K562 (cell line): ENCODE measurements at regions not wholly inside any gene's neighbourhood (a gene's known extent, or its start where the extent isn't known, plus 50 kb on each side); places are given as distances from the start of the nearest gene placed in this dataset.

ENCODE experiments used
- ATAC-seq: fragments of 200-7000 bp; cut with Tn5 transposase; 3 replicates; pipeline ENCODE4 v1.9.1; 2020; ENCODE audit warnings: moderate library complexity
- BruUV-seq: library from RNA; stranded (reverse); fragments of 400-500 nt; replicated peaks from 2 replicates; lab custom pipeline; 2021; lab: Mats Ljungman, UMichigan
- CTCF ChIA-PET: fragments of 300-600 bp; formaldehyde crosslinking; extraction: SDS; loops from one replicate; lab custom pipeline; 2021; ENCODE audit warnings: low intra/inter-chr PET ratio; lab: Yijun Ruan, JAX
- POLR2A ChIA-PET: fragments of 300-600, 350-650 bp; sonication (Branson Sonifier 250); formaldehyde crosslinking; extraction: SDS; loops from one replicate; lab custom pipeline; 2021; ENCODE audit warnings: antibody characterized with exemption, inconsistent platforms; lab: Yijun Ruan, JAX
- DNase-seq, 4 experiments: peaks; one replicate each; pipeline versions ENCODE4 v3.0.0 to v3.0.0-alpha.2; 2011 to 2018; ENCODE audit warnings: low spot score in 3 of 4, mixed read lengths in 3 of 4; ENCODE audit errors: extremely low read depth in 1 of 4
- FAIRE-seq: peaks from 2 replicates; lab custom pipeline; 2011; peaks lifted over from hg19 to GRCh38; lab: Jason Lieb, UNC
- H2AFZ ChIP-seq: 2 replicates; pipeline ENCODE4 v1.6.0; 2011; ENCODE audit warnings: low read depth, low read length, control low read depth, inconsistent platforms
- H3K27ac ChIP-seq: fragments of 200-600 bp; 3 replicates; pipeline ENCODE4 v1.8.0; 2011; ENCODE audit warnings: low read depth, mild to moderate bottlenecking, control low read depth, inconsistent platforms, low read length, moderate library complexity, mixed read lengths; ENCODE audit errors: extremely low read depth
- H3K27me3 ChIP-seq, 2 experiments: fragments of 300-600 bp in 1 of 2; 2 replicates in 1 of 2; 3 replicates in 1 of 2; pipeline versions ENCODE4 v1.6.0 to v1.8.0; 2011; ENCODE audit warnings: inconsistent platforms in 2 of 2, low read length in 2 of 2, mild to moderate bottlenecking in 1 of 2, mixed read lengths in 1 of 2, moderate library complexity in 1 of 2; ENCODE audit not compliant: control insufficient read depth in 2 of 2, insufficient read depth in 2 of 2
- H3K36me3 ChIP-seq: fragments of 300-600 bp; 3 replicates; pipeline ENCODE4 v1.8.0; 2011; ENCODE audit warnings: mild to moderate bottlenecking, low read length, inconsistent platforms; ENCODE audit not compliant: control insufficient read depth, insufficient read depth
- H3K4me1 ChIP-seq, 2 experiments: fragments of 200-600 bp in 1 of 2; replicated peaks in 1 of 2; 2 replicates in 1 of 2; 3 replicates in 1 of 2; pipeline versions ENCODE4 v1.5.1 to v1.8.0; 2011; ENCODE audit warnings: inconsistent platforms in 2 of 2, low read length in 2 of 2, mild to moderate bottlenecking in 1 of 2, mixed read lengths in 1 of 2, moderate library complexity in 1 of 2; ENCODE audit not compliant: control insufficient read depth in 2 of 2, insufficient read depth in 2 of 2
- H3K4me2 ChIP-seq: 2 replicates; pipeline ENCODE4 v1.6.1; 2011; ENCODE audit warnings: low read length, control low read depth, inconsistent platforms, mixed read lengths; ENCODE audit not compliant: insufficient read depth
- H3K4me3 ChIP-seq: fragments of 200-600 bp; sonication (generic), shearing (Covaris generic); 2 replicates; pipeline ENCODE4 v1.5.1; 2016; ENCODE audit warnings: control low read depth, inconsistent platforms
- H3K79me2 ChIP-seq: fragments of 200-600 bp; 3 replicates; pipeline ENCODE4 v1.8.0; 2011; ENCODE audit warnings: low read length, inconsistent platforms; ENCODE audit not compliant: control insufficient read depth, insufficient read depth
- H3K9ac ChIP-seq, 2 experiments: 2 replicates each; pipeline versions ENCODE4 v1.6.0 to v1.6.1; 2011; ENCODE audit warnings: low read depth in 2 of 2, low read length in 2 of 2, control low read depth in 1 of 2, inconsistent platforms in 1 of 2, mild to moderate bottlenecking in 1 of 2, mixed read lengths in 1 of 2; ENCODE audit not compliant: insufficient read depth in 1 of 2
- H3K9me1 ChIP-seq: one replicate; pipeline ENCODE4 v1.6.0; 2011; ENCODE audit warnings: inconsistent platforms, mild to moderate bottlenecking, low read length, moderate library complexity; ENCODE audit not compliant: control insufficient read depth, insufficient read depth
- H3K9me3 ChIP-seq: replicated peaks from 2 replicates; pipeline ENCODE4 v1.5.1; 2011; ENCODE audit warnings: low read depth, low read length, inconsistent platforms; ENCODE audit not compliant: control insufficient read depth, insufficient read depth
- H4K20me1 ChIP-seq: replicated peaks from 2 replicates; pipeline ENCODE4 v1.6.1; 2011; ENCODE audit warnings: low read length, inconsistent platforms, mixed read lengths; ENCODE audit not compliant: control insufficient read depth, insufficient read depth
- BHLHE40 ChIP-seq: IDR thresholded peaks from 2 replicates; pipeline ENCODE4 v1.6.1; 2011; ENCODE audit warnings: low read length, improper control_type of control experiment
- CREB1 ChIP-seq, 2 experiments: sonication (generic) in 1 of 2; formaldehyde crosslinking in 1 of 2; IDR thresholded peaks; 2 replicates each; pipeline versions ENCODE4 v1.6.1 to v1.8.0; 2012 to 2022; ENCODE audit warnings: inconsistent platforms in 1 of 2, mild to moderate bottlenecking in 1 of 2, missing genetic modification reagents in 1 of 2, moderate library complexity in 1 of 2
- GATAD2A ChIP-seq: fragments of 450-650 bp; IDR thresholded peaks from 2 replicates; pipeline ENCODE4 v1.6.1; 2017
- NBN ChIP-seq: fragments of 450-650 bp; IDR thresholded peaks from 2 replicates; pipeline ENCODE4 v1.6.1; 2016; ENCODE audit warnings: low read depth, mild to moderate bottlenecking
- SP2 ChIP-seq: IDR thresholded peaks from 2 replicates; pipeline ENCODE4 v1.6.1; 2011; ENCODE audit warnings: mild to moderate bottlenecking, low read depth, low read length, moderate library complexity; ENCODE audit not compliant: poor library complexity, severe bottlenecking; ENCODE audit errors: extremely low read depth
- ZNF197 ChIP-seq: fragments of 200-800 bp; sonication (Bioruptor generic); IDR thresholded peaks from 2 replicates; pipeline ENCODE4 v1.6.1; 2016; ENCODE audit warnings: low read depth, missing genetic modification characterization, missing compliant biosample characterization
- WGBS: fragments of 100-300 bp; shearing (Covaris generic); methylation state at CpG from one replicate; pipeline ENCODE4 v1.1.6; 2016; ENCODE audit warnings: low coverage, mixed read lengths; ENCODE audit not compliant: insufficient coverage; ENCODE audit errors: missing lambda C conversion rate; 5-methylcytosine and 5-hydroxymethylcytosine counted together
- in situ Hi-C: fragments of 300-500 bp; cut with MboI; formaldehyde crosslinking; loops from 4 replicates; pipeline ENCODE4 v1.15.0; 2018; ENCODE audit warnings: inconsistent platforms, mixed read lengths
- intact Hi-C: fragments of 100-400 bp; cut with micrococcal nuclease; formaldehyde crosslinking; loops from 2 replicates; pipeline ENCODE4 v1.14.2; 2022
- TF ChIP-seq, protein P1 (sequence below): fragments of 450-650 bp; IDR thresholded peaks from 2 replicates; pipeline ENCODE4 v1.6.1; 2016; ENCODE audit warnings: mild to moderate bottlenecking, moderate library complexity
- TF ChIP-seq, protein P2 (sequence below): fragments of 250-450 bp; sonication (Bioruptor Pico); IDR thresholded peaks from 2 replicates; pipeline ENCODE4 v1.9.0; 2021; ENCODE audit warnings: mild to moderate bottlenecking, inconsistent platforms

DNA sequence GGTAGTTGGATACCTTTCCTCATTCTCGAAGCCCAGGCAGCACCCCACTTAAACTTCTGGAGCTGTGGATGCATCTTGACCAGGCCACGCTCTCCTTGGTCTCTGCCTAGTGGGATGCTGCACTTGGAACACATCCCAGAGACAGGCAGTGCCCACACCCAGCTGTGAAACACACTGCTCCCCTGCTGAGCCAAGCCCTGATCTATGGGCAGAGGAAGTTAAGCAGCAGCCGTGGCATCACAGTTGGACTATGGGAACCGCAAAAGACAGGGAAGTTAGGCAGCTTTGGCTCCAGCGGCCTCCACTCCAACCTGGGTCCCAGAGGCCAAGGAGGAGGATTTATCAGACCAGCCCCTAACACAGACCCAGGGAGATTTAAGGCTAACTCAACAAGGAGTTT lies 284.8 kb upstream of the CCL2 start:
- Histone ChIP-seq H3K4me1 (peaks cover 4 to 10% of the 10 kb centered on the region in 2 experiments; a peak in 3 of 5 replicates), H3K9me1 (no peaks in the 10 kb centered on the region), H3K36me3 (no peaks in the 10 kb centered on the region), H2AFZ (no peak overlapping the region), H3K79me2 (no peaks in the 10 kb centered on the region), H4K20me1 (no peaks in the 10 kb centered on the region), H3K9ac (no peak overlapping the region), H3K27ac (no peak overlapping the region), H3K9me3 (no peaks in the 10 kb centered on the region), H3K4me3 (no peak overlapping the region), H3K4me2 (no peak overlapping the region), H3K27me3 (peaks cover 8 to 34% of the 10 kb centered on the region in 2 experiments; a peak in 4 of 5 replicates)
- DNase-seq (no peak), FAIRE-seq (no peak), ATAC-seq (no peak)
- ChIA-PET CTCF (no interaction called here), POLR2A (interaction anchor here (1.0 kb wide), 1 partner anchor 17 kb away, joined by 3 read pairs; no protein-coding TSS in a partner anchor)
- TF ChIP-seq ZNF197 (CRISPR knock-in tag) (no peak), GATAD2A (no peak), NBN (no peak), CREB1 (IDR thresholded peaks at IDR 0.05) (no peak), CREB1 (CRISPR knock-in tag; IDR thresholded peaks at IDR 0.05) (no peak), SP2 (no peak), BHLHE40 (no peak)
- TF ChIP-seq, protein P1, sequence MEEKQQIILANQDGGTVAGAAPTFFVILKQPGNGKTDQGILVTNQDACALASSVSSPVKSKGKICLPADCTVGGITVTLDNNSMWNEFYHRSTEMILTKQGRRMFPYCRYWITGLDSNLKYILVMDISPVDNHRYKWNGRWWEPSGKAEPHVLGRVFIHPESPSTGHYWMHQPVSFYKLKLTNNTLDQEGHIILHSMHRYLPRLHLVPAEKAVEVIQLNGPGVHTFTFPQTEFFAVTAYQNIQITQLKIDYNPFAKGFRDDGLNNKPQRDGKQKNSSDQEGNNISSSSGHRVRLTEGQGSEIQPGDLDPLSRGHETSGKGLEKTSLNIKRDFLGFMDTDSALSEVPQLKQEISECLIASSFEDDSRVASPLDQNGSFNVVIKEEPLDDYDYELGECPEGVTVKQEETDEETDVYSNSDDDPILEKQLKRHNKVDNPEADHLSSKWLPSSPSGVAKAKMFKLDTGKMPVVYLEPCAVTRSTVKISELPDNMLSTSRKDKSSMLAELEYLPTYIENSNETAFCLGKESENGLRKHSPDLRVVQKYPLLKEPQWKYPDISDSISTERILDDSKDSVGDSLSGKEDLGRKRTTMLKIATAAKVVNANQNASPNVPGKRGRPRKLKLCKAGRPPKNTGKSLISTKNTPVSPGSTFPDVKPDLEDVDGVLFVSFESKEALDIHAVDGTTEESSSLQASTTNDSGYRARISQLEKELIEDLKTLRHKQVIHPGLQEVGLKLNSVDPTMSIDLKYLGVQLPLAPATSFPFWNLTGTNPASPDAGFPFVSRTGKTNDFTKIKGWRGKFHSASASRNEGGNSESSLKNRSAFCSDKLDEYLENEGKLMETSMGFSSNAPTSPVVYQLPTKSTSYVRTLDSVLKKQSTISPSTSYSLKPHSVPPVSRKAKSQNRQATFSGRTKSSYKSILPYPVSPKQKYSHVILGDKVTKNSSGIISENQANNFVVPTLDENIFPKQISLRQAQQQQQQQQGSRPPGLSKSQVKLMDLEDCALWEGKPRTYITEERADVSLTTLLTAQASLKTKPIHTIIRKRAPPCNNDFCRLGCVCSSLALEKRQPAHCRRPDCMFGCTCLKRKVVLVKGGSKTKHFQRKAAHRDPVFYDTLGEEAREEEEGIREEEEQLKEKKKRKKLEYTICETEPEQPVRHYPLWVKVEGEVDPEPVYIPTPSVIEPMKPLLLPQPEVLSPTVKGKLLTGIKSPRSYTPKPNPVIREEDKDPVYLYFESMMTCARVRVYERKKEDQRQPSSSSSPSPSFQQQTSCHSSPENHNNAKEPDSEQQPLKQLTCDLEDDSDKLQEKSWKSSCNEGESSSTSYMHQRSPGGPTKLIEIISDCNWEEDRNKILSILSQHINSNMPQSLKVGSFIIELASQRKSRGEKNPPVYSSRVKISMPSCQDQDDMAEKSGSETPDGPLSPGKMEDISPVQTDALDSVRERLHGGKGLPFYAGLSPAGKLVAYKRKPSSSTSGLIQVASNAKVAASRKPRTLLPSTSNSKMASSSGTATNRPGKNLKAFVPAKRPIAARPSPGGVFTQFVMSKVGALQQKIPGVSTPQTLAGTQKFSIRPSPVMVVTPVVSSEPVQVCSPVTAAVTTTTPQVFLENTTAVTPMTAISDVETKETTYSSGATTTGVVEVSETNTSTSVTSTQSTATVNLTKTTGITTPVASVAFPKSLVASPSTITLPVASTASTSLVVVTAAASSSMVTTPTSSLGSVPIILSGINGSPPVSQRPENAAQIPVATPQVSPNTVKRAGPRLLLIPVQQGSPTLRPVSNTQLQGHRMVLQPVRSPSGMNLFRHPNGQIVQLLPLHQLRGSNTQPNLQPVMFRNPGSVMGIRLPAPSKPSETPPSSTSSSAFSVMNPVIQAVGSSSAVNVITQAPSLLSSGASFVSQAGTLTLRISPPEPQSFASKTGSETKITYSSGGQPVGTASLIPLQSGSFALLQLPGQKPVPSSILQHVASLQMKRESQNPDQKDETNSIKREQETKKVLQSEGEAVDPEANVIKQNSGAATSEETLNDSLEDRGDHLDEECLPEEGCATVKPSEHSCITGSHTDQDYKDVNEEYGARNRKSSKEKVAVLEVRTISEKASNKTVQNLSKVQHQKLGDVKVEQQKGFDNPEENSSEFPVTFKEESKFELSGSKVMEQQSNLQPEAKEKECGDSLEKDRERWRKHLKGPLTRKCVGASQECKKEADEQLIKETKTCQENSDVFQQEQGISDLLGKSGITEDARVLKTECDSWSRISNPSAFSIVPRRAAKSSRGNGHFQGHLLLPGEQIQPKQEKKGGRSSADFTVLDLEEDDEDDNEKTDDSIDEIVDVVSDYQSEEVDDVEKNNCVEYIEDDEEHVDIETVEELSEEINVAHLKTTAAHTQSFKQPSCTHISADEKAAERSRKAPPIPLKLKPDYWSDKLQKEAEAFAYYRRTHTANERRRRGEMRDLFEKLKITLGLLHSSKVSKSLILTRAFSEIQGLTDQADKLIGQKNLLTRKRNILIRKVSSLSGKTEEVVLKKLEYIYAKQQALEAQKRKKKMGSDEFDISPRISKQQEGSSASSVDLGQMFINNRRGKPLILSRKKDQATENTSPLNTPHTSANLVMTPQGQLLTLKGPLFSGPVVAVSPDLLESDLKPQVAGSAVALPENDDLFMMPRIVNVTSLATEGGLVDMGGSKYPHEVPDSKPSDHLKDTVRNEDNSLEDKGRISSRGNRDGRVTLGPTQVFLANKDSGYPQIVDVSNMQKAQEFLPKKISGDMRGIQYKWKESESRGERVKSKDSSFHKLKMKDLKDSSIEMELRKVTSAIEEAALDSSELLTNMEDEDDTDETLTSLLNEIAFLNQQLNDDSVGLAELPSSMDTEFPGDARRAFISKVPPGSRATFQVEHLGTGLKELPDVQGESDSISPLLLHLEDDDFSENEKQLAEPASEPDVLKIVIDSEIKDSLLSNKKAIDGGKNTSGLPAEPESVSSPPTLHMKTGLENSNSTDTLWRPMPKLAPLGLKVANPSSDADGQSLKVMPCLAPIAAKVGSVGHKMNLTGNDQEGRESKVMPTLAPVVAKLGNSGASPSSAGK: no peak
- TF ChIP-seq, protein P2, sequence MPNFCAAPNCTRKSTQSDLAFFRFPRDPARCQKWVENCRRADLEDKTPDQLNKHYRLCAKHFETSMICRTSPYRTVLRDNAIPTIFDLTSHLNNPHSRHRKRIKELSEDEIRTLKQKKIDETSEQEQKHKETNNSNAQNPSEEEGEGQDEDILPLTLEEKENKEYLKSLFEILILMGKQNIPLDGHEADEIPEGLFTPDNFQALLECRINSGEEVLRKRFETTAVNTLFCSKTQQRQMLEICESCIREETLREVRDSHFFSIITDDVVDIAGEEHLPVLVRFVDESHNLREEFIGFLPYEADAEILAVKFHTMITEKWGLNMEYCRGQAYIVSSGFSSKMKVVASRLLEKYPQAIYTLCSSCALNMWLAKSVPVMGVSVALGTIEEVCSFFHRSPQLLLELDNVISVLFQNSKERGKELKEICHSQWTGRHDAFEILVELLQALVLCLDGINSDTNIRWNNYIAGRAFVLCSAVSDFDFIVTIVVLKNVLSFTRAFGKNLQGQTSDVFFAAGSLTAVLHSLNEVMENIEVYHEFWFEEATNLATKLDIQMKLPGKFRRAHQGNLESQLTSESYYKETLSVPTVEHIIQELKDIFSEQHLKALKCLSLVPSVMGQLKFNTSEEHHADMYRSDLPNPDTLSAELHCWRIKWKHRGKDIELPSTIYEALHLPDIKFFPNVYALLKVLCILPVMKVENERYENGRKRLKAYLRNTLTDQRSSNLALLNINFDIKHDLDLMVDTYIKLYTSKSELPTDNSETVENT (CRISPR knock-in tag): no peak
- WGBS: 7% methylated on average over 5 of the region's 5 CpGs
- no TSS peak for BruUV-seq
- intact Hi-C loops (no loop called here), in situ Hi-C loops (no loop called here)
